Kidney epithelial cell (primary cell): ENCODE measurements at regions not wholly inside any gene's neighbourhood (a gene's known extent, or its start where the extent isn't known, plus 50 kb on each side); places are given as distances from the start of the nearest gene placed in this dataset.

Experiments
- DNase-seq: peaks from one replicate; pipeline ENCODE4 v3.0.0-alpha.2; 2010; ENCODE audit warnings: low read depth
- H3K27me3 ChIP-seq: 2 replicates; pipeline ENCODE4 v1.6.0; 2011; ENCODE audit warnings: low read length; ENCODE audit not compliant: control insufficient read depth, insufficient read depth
- H3K36me3 ChIP-seq: 2 replicates; pipeline ENCODE4 v1.5.1; 2011; ENCODE audit warnings: low read length; ENCODE audit not compliant: control insufficient read depth, insufficient read depth
- H3K4me3 ChIP-seq: 2 replicates; pipeline ENCODE4 v1.5.1; 2011; ENCODE audit warnings: low read depth, mild to moderate bottlenecking, control low read depth, low read length
- TF ChIP-seq, protein P1 (sequence below): IDR thresholded peaks from 2 replicates; pipeline ENCODE4 v1.5.1; 2011; ENCODE audit warnings: mild to moderate bottlenecking, moderate library complexity, low read length, control low read depth, inconsistent platforms; ENCODE audit not compliant: insufficient read depth, poor library complexity, severe bottlenecking

DNA sequence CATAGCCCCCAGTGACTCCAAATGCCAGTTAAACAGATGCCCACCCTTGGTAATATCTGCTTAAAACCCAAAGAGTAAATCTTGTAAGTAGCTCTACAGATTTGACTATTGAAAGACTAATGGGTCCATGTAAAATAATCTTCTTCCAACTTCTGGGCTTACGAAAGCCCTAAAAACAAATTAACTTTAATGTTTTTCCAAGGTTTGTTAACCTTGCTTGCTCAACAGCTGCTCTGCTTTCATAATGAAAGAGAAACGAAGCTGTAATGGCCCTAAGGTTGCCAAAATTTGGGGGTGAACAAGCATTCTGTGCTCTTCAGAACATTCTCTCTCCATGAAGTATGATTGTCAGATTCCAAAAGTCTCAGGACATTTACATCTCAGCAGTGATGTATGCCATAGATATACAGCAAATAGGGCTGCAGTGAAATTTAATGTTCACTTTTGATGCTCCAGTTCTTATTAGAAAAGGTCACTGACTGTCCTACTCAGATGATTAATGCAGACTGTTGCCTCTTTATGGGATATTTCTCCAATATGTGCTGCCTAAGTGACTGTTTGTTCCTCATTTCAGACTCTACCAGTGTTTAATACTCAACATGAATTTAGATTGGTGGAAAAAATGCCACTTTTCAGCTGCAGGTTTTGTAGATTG, 436.3 kb upstream of the CHST9 start:
- H3K4me3 ChIP-seq, result no peak overlapping the region
- TF ChIP-seq, protein P1, sequence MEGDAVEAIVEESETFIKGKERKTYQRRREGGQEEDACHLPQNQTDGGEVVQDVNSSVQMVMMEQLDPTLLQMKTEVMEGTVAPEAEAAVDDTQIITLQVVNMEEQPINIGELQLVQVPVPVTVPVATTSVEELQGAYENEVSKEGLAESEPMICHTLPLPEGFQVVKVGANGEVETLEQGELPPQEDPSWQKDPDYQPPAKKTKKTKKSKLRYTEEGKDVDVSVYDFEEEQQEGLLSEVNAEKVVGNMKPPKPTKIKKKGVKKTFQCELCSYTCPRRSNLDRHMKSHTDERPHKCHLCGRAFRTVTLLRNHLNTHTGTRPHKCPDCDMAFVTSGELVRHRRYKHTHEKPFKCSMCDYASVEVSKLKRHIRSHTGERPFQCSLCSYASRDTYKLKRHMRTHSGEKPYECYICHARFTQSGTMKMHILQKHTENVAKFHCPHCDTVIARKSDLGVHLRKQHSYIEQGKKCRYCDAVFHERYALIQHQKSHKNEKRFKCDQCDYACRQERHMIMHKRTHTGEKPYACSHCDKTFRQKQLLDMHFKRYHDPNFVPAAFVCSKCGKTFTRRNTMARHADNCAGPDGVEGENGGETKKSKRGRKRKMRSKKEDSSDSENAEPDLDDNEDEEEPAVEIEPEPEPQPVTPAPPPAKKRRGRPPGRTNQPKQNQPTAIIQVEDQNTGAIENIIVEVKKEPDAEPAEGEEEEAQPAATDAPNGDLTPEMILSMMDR, result no peak
- H3K27me3 ChIP-seq, result no peaks in the 10 kb centered on the region
- no peak for DNase-seq
- H3K36me3 ChIP-seq, result no peaks in the 10 kb centered on the region

DNA sequence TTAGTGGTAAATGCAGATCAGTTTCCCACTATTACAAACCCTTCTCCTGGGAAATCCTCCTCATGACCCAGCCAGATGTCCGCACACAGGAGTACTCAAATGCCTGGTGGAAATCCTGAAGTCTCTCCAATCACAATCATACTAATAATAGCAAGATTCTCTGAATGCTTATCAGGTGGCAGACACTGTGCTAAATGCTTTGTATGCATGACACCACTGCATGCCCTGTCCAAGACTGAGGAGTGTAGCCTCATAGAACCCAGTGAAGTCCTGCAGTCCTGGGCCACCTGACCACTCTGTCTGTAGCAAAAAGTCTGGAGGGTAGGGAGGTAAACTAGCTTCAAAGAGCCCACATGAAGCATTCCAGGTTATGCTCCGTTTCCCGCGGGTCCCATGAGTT, 434.8 kb upstream of the CHST9 start:
- no peak for DNase-seq
- TF ChIP-seq, protein P1, result no peak
- no peaks in the 10 kb centered on the region for H3K36me3 ChIP-seq
- no peaks in the 10 kb centered on the region for H3K27me3 ChIP-seq
- H3K4me3 ChIP-seq, result no peak overlapping the region

DNA sequence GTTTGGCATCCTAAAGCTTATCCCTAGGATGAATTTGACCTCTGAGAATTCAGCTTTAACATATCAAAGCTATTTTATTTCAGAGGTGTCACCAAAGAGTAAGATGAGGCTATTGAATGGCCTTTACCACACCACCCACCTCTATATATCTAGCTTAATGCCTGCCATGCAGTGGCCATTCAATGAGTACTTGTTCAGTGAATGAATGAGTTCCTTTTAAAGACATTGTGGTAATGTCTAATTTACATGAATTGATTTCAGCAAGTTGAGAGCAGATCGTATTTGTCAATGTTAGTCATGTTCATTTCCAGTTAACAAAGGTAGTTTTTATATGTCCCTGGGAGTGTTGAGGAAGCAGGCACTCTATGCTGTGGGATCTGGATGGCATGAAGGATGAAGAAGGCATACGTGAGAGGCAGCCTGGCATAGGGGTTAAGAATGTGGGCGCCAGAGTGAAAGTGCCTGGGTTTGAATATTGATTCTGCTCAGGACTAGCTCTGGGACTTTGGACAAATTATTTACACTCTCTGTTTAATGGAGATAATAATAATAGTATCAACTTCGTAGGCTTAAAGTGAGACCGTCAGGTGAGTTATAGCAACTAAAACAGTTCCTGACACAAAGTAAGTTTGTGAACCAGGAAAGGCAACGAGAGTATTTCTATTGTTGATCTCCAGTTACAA, 434.1 kb upstream of the CHST9 start:
- H3K4me3 ChIP-seq, result no peak overlapping the region
- TF ChIP-seq, protein P1, result no peak
- H3K36me3 ChIP-seq, result no peaks in the 10 kb centered on the region
- no peaks in the 10 kb centered on the region for H3K27me3 ChIP-seq
- no peak for DNase-seq

DNA sequence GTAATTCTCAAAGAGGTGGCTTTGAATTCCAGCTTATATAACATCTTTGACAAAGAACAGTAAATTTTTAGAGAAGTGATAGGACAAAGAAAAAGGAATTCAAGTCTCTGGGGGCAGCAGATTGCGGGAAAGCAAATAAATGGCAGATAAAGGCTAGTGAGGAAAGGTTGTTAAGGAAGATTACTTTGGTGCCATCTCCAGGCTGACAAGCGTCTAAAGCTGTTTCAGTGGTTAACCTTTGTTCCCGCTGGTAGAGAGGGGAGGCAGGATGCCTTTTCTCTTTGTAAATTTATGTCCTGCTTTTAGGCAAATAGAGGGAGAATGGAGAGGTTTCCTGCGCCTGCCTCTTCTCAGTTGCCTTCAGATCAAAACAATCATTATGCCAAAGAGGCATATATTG, 431.2 kb upstream of the CHST9 start:
- H3K27me3 ChIP-seq, result no peaks in the 10 kb centered on the region
- no peaks in the 10 kb centered on the region for H3K36me3 ChIP-seq
- TF ChIP-seq, protein P1, result no peak
- no peak overlapping the region for H3K4me3 ChIP-seq
- no peak for DNase-seq

DNA sequence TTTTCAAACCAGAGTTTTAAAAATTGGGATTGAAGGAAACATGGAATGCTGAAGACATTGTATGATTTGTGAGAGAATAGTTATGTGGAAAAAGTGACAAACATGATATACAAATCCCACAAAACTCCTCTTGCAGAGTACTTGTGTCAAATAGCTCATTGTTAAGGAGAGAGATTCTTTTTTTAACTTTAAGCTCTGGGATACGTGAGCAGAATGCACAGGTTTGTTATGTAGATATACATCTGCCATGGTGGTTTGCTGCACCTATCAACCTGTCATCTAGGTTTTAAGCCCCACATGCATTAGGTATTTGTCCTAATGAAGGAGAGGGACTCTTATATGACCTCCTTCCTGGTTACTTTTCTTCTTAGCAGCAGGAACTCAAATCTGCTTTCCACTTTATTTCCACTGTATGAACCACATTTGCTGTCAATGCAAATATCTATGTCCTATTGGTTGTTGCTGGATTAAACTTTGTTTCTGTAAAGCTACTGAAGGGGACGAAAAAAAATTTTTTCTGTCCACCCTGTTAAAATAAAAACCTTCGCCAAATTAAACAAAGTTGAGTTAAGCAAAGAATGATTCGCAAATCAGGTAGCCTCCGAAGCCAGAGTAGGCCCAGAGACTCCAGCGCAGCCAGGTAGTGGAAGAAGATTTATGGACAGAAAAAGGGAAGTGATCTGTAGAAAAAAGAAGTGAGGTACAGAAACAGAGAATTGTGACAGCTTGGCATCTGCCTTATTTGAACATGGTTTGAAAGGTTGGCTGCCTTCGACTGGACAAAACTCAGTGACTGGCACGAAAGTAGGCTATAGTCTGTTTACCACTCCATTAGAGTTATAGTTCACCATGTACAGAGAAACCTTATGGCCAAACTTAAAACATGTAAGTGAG, 430.1 kb upstream of the CHST9 start:
- Histone ChIP-seq H3K27me3 (no peaks in the 10 kb centered on the region), H3K4me3 (no peak overlapping the region), H3K36me3 (no peaks in the 10 kb centered on the region)
- no peak for DNase-seq
- TF ChIP-seq, protein P1, result no peak
